HepG2 (cell line): ENCODE measurements at regions not wholly inside any gene's neighbourhood (a gene's known extent, or its start where the extent isn't known, plus 50 kb on each side); places are given as distances from the start of the nearest gene placed in this dataset.

Experiments
- ATAC-seq: fragments of 200-7000 bp; cut with Tn5 transposase; 3 replicates; pipeline ENCODE4 v1.9.1; 2020; ENCODE audit warnings: mild to moderate bottlenecking, moderate library complexity
- BruUV-seq: library from RNA; stranded (reverse); fragments of 400-500 nt; replicated peaks from 2 replicates; lab custom pipeline; 2021; lab: Mats Ljungman, UMichigan
- CTCF ChIA-PET: fragments of 300-600 bp; formaldehyde crosslinking; extraction: SDS; loops from one replicate; lab custom pipeline; 2021; ENCODE audit warnings: low total read pairs, inconsistent platforms, low intra/inter-chr PET ratio; lab: Yijun Ruan, JAX
- POLR2A ChIA-PET: fragments of 350-600 bp; sonication (Branson Sonifier 250); formaldehyde crosslinking; loops from one replicate; lab custom pipeline; 2020; ENCODE audit warnings: antibody characterized with exemption, inconsistent platforms; lab: Yijun Ruan, JAX
- DNase-seq: peaks from one replicate; pipeline ENCODE4 v3.0.0-alpha.2; 2015; ENCODE audit warnings: low spot score
- FAIRE-seq: peaks from 3 replicates; lab custom pipeline; 2011; peaks lifted over from hg19 to GRCh38; lab: Jason Lieb, UNC
- H2AFZ ChIP-seq: one replicate; pipeline ENCODE4 v1.6.1; 2011; ENCODE audit warnings: low read length, inconsistent platforms
- H3K27ac ChIP-seq: fragments of 300-600 bp; 3 replicates; pipeline ENCODE4 v1.8.0; 2011; ENCODE audit warnings: mixed run types, mild to moderate bottlenecking, mixed read lengths, low read length, inconsistent platforms; ENCODE audit not compliant: insufficient read depth; ENCODE audit errors: extremely low read length
- H3K27me3 ChIP-seq, 2 experiments: fragments of 200-600 bp in 1 of 2; 2 replicates in 1 of 2; 3 replicates in 1 of 2; pipeline versions ENCODE4 v1.6.0 to v1.8.0; 2011; ENCODE audit warnings: low read length in 2 of 2, mild to moderate bottlenecking in 2 of 2, moderate library complexity in 2 of 2, inconsistent platforms in 1 of 2; ENCODE audit not compliant: insufficient read depth in 2 of 2, control insufficient read depth in 1 of 2
- H3K36me3 ChIP-seq, 2 experiments: fragments of 200-600 bp in 1 of 2; replicated peaks in 1 of 2; 2 replicates in 1 of 2; 3 replicates in 1 of 2; pipeline versions ENCODE4 v1.5.1 to v1.8.0; 2011; ENCODE audit warnings: low read length in 2 of 2, inconsistent platforms in 1 of 2; ENCODE audit not compliant: insufficient read depth in 2 of 2, control insufficient read depth in 1 of 2
- H3K4me1 ChIP-seq: 2 replicates; pipeline ENCODE4 v1.5.1; 2012; ENCODE audit warnings: low read length, inconsistent platforms; ENCODE audit not compliant: insufficient read depth
- H3K4me2 ChIP-seq: 2 replicates; pipeline ENCODE4 v1.6.0; 2011; ENCODE audit warnings: low read depth, low read length, inconsistent platforms
- H3K4me3 ChIP-seq, 3 experiments: fragments of 200-600 bp in 1 of 3; sonication (generic), shearing (Covaris generic) in 1 of 3; replicated peaks in 1 of 3; 2 replicates each; pipeline ENCODE4 v1.5.1; 2011 to 2016; ENCODE audit warnings: low read length in 3 of 3, inconsistent platforms in 2 of 3, low read depth in 2 of 3, mild to moderate bottlenecking in 2 of 3, control low read depth in 1 of 3, mixed read lengths in 1 of 3; ENCODE audit not compliant: insufficient read depth in 1 of 3
- H3K79me2 ChIP-seq: one replicate; pipeline ENCODE4 v1.6.1; 2011; ENCODE audit warnings: low read length, inconsistent platforms; ENCODE audit not compliant: insufficient read depth
- H3K9ac ChIP-seq: 2 replicates; pipeline ENCODE4 v1.6.0; 2011; ENCODE audit warnings: mild to moderate bottlenecking, low read depth, low read length, inconsistent platforms; ENCODE audit not compliant: insufficient read depth
- H3K9me3 ChIP-seq: 2 replicates; pipeline ENCODE4 v1.5.1; 2012; ENCODE audit warnings: mild to moderate bottlenecking, low read length
- H4K20me1 ChIP-seq: 2 replicates; pipeline ENCODE4 v1.6.0; 2011; ENCODE audit warnings: inconsistent platforms, mild to moderate bottlenecking, low read length, moderate library complexity; ENCODE audit not compliant: insufficient read depth
- CREBL2 ChIP-seq: sonication (generic); formaldehyde crosslinking; IDR thresholded peaks from 2 replicates; pipeline ENCODE4 v1.8.1; 2023; ENCODE audit warnings: missing genetic modification reagents, mild to moderate bottlenecking, borderline replicate concordance
- GTF3A ChIP-seq: sonication (generic); formaldehyde crosslinking; conservative IDR thresholded peaks from 2 replicates; pipeline ENCODE4 v1.4.0; 2020; ENCODE audit warnings: mild to moderate bottlenecking, missing genetic modification reagents
- HMGA1 ChIP-seq: sonication (generic); formaldehyde crosslinking; conservative IDR thresholded peaks from 2 replicates; pipeline ENCODE4 v1.4.0; 2020; ENCODE audit warnings: missing genetic modification reagents
- MLXIP ChIP-seq: sonication (generic); formaldehyde crosslinking; IDR thresholded peaks from 2 replicates; pipeline ENCODE4 v1.9.0; 2021; ENCODE audit warnings: missing genetic modification reagents, borderline replicate concordance
- NFE2 ChIP-seq: sonication (generic); formaldehyde crosslinking; IDR thresholded peaks from 2 replicates; pipeline ENCODE4 v1.4.0; 2020; ENCODE audit warnings: missing genetic modification reagents
- RELA ChIP-seq: sonication (generic); formaldehyde crosslinking; IDR thresholded peaks from 2 replicates; pipeline ENCODE4 v1.4.0; 2020; ENCODE audit warnings: missing genetic modification reagents
- RNF2 ChIP-seq: fragments of 450-650 bp; conservative IDR thresholded peaks from 2 replicates; pipeline ENCODE4 v1.6.1; 2016; ENCODE audit warnings: low read depth
- SRSF4 ChIP-seq: fragments of 200-400 bp; formaldehyde crosslinking; IDR thresholded peaks from one replicate; pipeline ENCODE4 v1.6.1; 2018; ENCODE audit warnings: mild to moderate bottlenecking, low read depth, low read length, moderate library complexity; ENCODE audit not compliant: poor library complexity, severe bottlenecking
- TAF15 ChIP-seq: fragments of 200-400 bp; formaldehyde crosslinking; IDR thresholded peaks from one replicate; pipeline ENCODE4 v1.6.1; 2018; ENCODE audit warnings: mild to moderate bottlenecking, low read depth, low read length; ENCODE audit not compliant: poor library complexity, severe bottlenecking
- TBP ChIP-seq: sonication (generic); formaldehyde crosslinking; IDR thresholded peaks from 2 replicates; pipeline ENCODE4 v1.5.0; 2020; ENCODE audit warnings: missing genetic modification reagents
- ZFP91 ChIP-seq: sonication (generic); formaldehyde crosslinking; IDR thresholded peaks from 2 replicates; pipeline ENCODE4 v1.9.0; 2022; ENCODE audit warnings: missing genetic modification reagents, mild to moderate bottlenecking, borderline replicate concordance
- ZNF24 ChIP-seq: fragments of 450-650 bp; IDR thresholded peaks from 2 replicates; pipeline ENCODE4 v1.6.1; 2017; ENCODE audit warnings: antibody characterized with exemption, mild to moderate bottlenecking
- ZNF276 ChIP-seq: sonication (generic); formaldehyde crosslinking; IDR thresholded peaks from 2 replicates; pipeline ENCODE4 v1.4.0; 2020; ENCODE audit warnings: mild to moderate bottlenecking, low read depth, missing genetic modification reagents
- ZNF607 ChIP-seq: sonication (generic); formaldehyde crosslinking; IDR thresholded peaks from 2 replicates; pipeline ENCODE4 v1.5.1; 2020; ENCODE audit warnings: missing genetic modification reagents, mild to moderate bottlenecking, borderline replicate concordance
- ZNF740 ChIP-seq: sonication (generic); formaldehyde crosslinking; IDR thresholded peaks from 2 replicates; pipeline ENCODE4 v1.4.0; 2020; ENCODE audit warnings: missing genetic modification reagents
- WGBS: methylation state at CpG from one replicate; pipeline ENCODE4 v1.1.6; 2017; ENCODE audit warnings: low lambda C conversion rate; 5-methylcytosine and 5-hydroxymethylcytosine counted together
- in situ Hi-C: cut with HindIII; loops from 2 replicates; pipeline ENCODE4 v1.10.0; 2017; ENCODE audit warnings: low pct_unique_long_range_greater_than_20kb; ENCODE audit not compliant: extremely low pct_ligation_motif_present
- intact Hi-C: fragments of 100-400 bp; cut with micrococcal nuclease; formaldehyde crosslinking; loops from one replicate; pipeline ENCODE4 v1.10.0; 2022; ENCODE audit not compliant: unreplicated experiment

GRCh38 chr2:145669301-145669700 is 1149.4 kb upstream of the ZEB2 start:
- H2AFZ ChIP-seq: no peak overlapping the region
- no TSS peak for BruUV-seq
- ATAC-seq (no peak), DNase-seq (no peak), FAIRE-seq (no peak)
- H3K4me1 ChIP-seq: no peaks in the 10 kb centered on the region
- no peak overlapping the region for H3K4me2 ChIP-seq
- H3K9ac ChIP-seq: no peak overlapping the region
- in situ Hi-C loops (no loop called here), intact Hi-C loops (no loop called here)
- no peaks in the 10 kb centered on the region for H3K9me3 ChIP-seq
- no peaks in the 10 kb centered on the region; a peak in 1 of 5 replicates for H3K27me3 ChIP-seq
- H3K36me3 ChIP-seq: no peaks in the 10 kb centered on the region
- H3K79me2 ChIP-seq: no peaks in the 10 kb centered on the region
- H4K20me1 ChIP-seq: no peaks in the 10 kb centered on the region
- ChIA-PET CTCF (no interaction called here), POLR2A (no interaction called here)
- no peak overlapping the region for H3K27ac ChIP-seq
- no peak for TF ChIP-seq HMGA1 (CRISPR knock-in tag)
- TF ChIP-seq ZFP91: no peak
- TF ChIP-seq SRSF4: no peak
- TF ChIP-seq NFE2 (CRISPR knock-in tag): no peak
- TF ChIP-seq RNF2: no peak
- no peak for TF ChIP-seq MLXIP (CRISPR knock-in tag)
- no peak for TF ChIP-seq TAF15
- TF ChIP-seq RELA (CRISPR knock-in tag): no peak
- no peak for TF ChIP-seq CREBL2 (CRISPR knock-in tag)
- no peak for TF ChIP-seq GTF3A (CRISPR knock-in tag)
- TF ChIP-seq ZNF24: no peak
- TF ChIP-seq ZNF276 (CRISPR knock-in tag): no peak
- no peak for TF ChIP-seq ZNF607 (CRISPR knock-in tag)
- TF ChIP-seq TBP (CRISPR knock-in tag): no peak
- TF ChIP-seq ZNF740 (CRISPR knock-in tag): no peak
- no peak overlapping the region for H3K4me3 ChIP-seq
- WGBS: 4% methylated on average over 1 of the region's 1 CpG
